ENCODE measurements at regions not wholly inside any gene's neighbourhood (a gene's known extent, or its start where the extent isn't known, plus 50 kb on each side); places are given as distances from the start of the nearest gene placed in this dataset.

GRCh38 chr18:78719821-78720220 lies 259.8 kb upstream of the SALL3 start:
- TF ChIP-seq POLR2AphosphoS5 (IDR thresholded peaks at IDR 0.05) (no peak), EZH2 (IDR thresholded peaks at IDR 0.05; ENCODE audit: borderline replicate concordance, insufficient read depth, low read length, poor library complexity, severe bottlenecking) (no peak), CTCF (IDR thresholded peaks at IDR 0.05; ENCODE audit: poor library complexity, severe bottlenecking) (no peak), TAF1 (IDR thresholded peaks at IDR 0.05; ENCODE audit: low read depth) (no peak), REST (IDR thresholded peaks at IDR 0.05; ENCODE audit: borderline replicate concordance) (no peak), RAD21 (conservative IDR thresholded peaks at IDR 0.05) (no peak), EP300 (conservative IDR thresholded peaks at IDR 0.05; ENCODE audit: poor library complexity, severe bottlenecking) (no peak)
